ENCODE measurements at regions not wholly inside any gene's neighbourhood (a gene's known extent, or its start where the extent isn't known, plus 50 kb on each side); places are given as distances from the start of the nearest gene placed in this dataset.

DNA sequence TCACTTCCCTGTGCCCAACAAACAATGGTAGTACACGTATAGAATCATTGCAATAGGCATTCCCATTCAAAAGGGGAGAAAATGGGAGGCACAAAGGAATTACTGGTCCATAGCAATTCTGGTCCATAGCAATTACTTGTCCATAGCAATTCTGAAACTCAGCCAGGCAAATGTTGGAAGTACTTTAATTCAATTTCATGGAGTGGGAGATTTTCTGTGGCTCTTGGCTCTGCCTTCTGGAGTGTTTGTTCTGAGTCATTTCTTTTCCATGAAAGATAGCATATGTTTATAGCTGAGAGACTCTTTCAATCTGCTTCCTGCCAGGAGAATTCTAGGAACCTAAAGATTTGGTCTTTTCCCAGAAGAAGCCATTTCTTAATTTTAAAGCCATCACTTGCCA lies 182.8 kb upstream of the ELAC2 start:
- H3K23me2 ChIP-seq (ENCODE audit: insufficient read length, low read depth, low read length, poor library complexity, severe bottlenecking) = no peaks in the 10 kb centered on the region
- Mint-ChIP-seq H3K27me3 (ENCODE audit: low read depth) (peaks cover 2% of the 10 kb centered on the region), H3K36me3 (ENCODE audit: insufficient read depth in 1 of 3, low read depth in 3 of 3) (no peaks in the 10 kb centered on the region), H3K9me3 (no peaks in the 10 kb centered on the region; a peak in 1 of 5 replicates), H3K27ac (no peak overlapping the region), H3K4me3 (no peak overlapping the region), H3K4me1 (no peaks in the 10 kb centered on the region)
- no peaks in the 10 kb centered on the region for H3K9me3 ChIP-seq (ENCODE audit: control insufficient read depth, low read depth, low read length)
- DNase-seq = no peak
- no peak overlapping the region for H4K8ac ChIP-seq (replicated peaks; ENCODE audit: insufficient read length, low read depth, low read length)
- no peak overlapping the region for H2AFZ ChIP-seq (ENCODE audit: low read length)
- H3K79me1 ChIP-seq (ENCODE audit: insufficient read depth, low read depth, low read length, poor library complexity, severe bottlenecking) = no peaks in the 10 kb centered on the region
- no peak overlapping the region for H3K9ac ChIP-seq (ENCODE audit: extremely low read depth, insufficient read length, low read length)
- no peaks in the 10 kb centered on the region for H3K79me2 ChIP-seq (ENCODE audit: insufficient read depth, low read length)
- H3K27me3 ChIP-seq (ENCODE audit: insufficient read depth, low read length) = no peaks in the 10 kb centered on the region
- H3T11ph ChIP-seq (ENCODE audit: low read length) = no peak overlapping the region
- TF ChIP-seq, protein P1, sequence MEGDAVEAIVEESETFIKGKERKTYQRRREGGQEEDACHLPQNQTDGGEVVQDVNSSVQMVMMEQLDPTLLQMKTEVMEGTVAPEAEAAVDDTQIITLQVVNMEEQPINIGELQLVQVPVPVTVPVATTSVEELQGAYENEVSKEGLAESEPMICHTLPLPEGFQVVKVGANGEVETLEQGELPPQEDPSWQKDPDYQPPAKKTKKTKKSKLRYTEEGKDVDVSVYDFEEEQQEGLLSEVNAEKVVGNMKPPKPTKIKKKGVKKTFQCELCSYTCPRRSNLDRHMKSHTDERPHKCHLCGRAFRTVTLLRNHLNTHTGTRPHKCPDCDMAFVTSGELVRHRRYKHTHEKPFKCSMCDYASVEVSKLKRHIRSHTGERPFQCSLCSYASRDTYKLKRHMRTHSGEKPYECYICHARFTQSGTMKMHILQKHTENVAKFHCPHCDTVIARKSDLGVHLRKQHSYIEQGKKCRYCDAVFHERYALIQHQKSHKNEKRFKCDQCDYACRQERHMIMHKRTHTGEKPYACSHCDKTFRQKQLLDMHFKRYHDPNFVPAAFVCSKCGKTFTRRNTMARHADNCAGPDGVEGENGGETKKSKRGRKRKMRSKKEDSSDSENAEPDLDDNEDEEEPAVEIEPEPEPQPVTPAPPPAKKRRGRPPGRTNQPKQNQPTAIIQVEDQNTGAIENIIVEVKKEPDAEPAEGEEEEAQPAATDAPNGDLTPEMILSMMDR (conservative IDR thresholded peaks at IDR 0.05) = no peak
- H4K5ac ChIP-seq (ENCODE audit: insufficient read length, low read depth, low read length) = no peak overlapping the region
- no peak overlapping the region for H2BK5ac ChIP-seq (ENCODE audit: insufficient read length, low read length)
- no peaks in the 10 kb centered on the region for H4K20me1 ChIP-seq (ENCODE audit: control insufficient read depth, insufficient read depth, insufficient read length)
- H3K56ac ChIP-seq (ENCODE audit: insufficient read length, low read depth, low read length) = no peak overlapping the region
- H3K4me2 ChIP-seq (ENCODE audit: insufficient read depth, insufficient read length, low read length) = no peak overlapping the region
- H2AK5ac ChIP-seq (ENCODE audit: insufficient read length, low read length) = no peak overlapping the region
- no peak overlapping the region for H3K14ac ChIP-seq (ENCODE audit: insufficient read depth, low read length)
- H3K27ac ChIP-seq (ENCODE audit: insufficient read length, low read depth, low read length) = no peak overlapping the region
- H3K18ac ChIP-seq (ENCODE audit: insufficient read length, low read depth, low read length) = no peak overlapping the region
- no peak overlapping the region for H4K91ac ChIP-seq (ENCODE audit: insufficient read length, low read depth, low read length)
- no peaks in the 10 kb centered on the region for H3K4me1 ChIP-seq (ENCODE audit: insufficient read depth, low read length)
- H2BK15ac ChIP-seq (ENCODE audit: low read depth, low read length) = no peak overlapping the region
- no peak overlapping the region for H2BK120ac ChIP-seq (ENCODE audit: low read depth, low read length, poor library complexity, severe bottlenecking)
- no CpG with 5 or more reads among the region's 1 CpG for WGBS (ENCODE audit: extremely low coverage, insufficient read length, low lambda C conversion rate)
- H3K4ac ChIP-seq (ENCODE audit: low read depth, low read length) = no peak overlapping the region
- no peak overlapping the region for H2BK12ac ChIP-seq (ENCODE audit: insufficient read length, low read depth, low read length)
- H3K23ac ChIP-seq (ENCODE audit: insufficient read length, low read depth, low read length) = no peak overlapping the region
- no peak overlapping the region for H2BK20ac ChIP-seq (ENCODE audit: low read depth, low read length, poor library complexity, severe bottlenecking)

All from H9 (cell line).